HepG2 (cell line): ENCODE measurements at regions not wholly inside any gene's neighbourhood (a gene's known extent, or its start where the extent isn't known, plus 50 kb on each side); places are given as distances from the start of the nearest gene placed in this dataset.
"Not testable (repeated sequence)": the region's sequence is repeated elsewhere in the genome, so short reads cannot be mapped to it uniquely, and the experiment has no call there.

ENCODE experiments used
- ATAC-seq: fragments of 200-7000 bp; cut with Tn5 transposase; 3 replicates; pipeline ENCODE4 v1.9.1; 2020; ENCODE audit warnings: mild to moderate bottlenecking, moderate library complexity
- BruUV-seq: library from RNA; stranded (reverse); fragments of 400-500 nt; replicated peaks from 2 replicates; lab custom pipeline; 2021; lab: Mats Ljungman, UMichigan
- CTCF ChIA-PET: fragments of 300-600 bp; formaldehyde crosslinking; extraction: SDS; loops from one replicate; lab custom pipeline; 2021; ENCODE audit warnings: low total read pairs, inconsistent platforms, low intra/inter-chr PET ratio; lab: Yijun Ruan, JAX
- POLR2A ChIA-PET: fragments of 350-600 bp; sonication (Branson Sonifier 250); formaldehyde crosslinking; loops from one replicate; lab custom pipeline; 2020; ENCODE audit warnings: antibody characterized with exemption, inconsistent platforms; lab: Yijun Ruan, JAX
- DNase-seq: peaks from one replicate; pipeline ENCODE4 v3.0.0-alpha.2; 2015; ENCODE audit warnings: low spot score
- FAIRE-seq: peaks from 3 replicates; lab custom pipeline; 2011; peaks lifted over from hg19 to GRCh38; lab: Jason Lieb, UNC
- H2AFZ ChIP-seq: one replicate; pipeline ENCODE4 v1.6.1; 2011; ENCODE audit warnings: low read length, inconsistent platforms
- H3K27ac ChIP-seq: fragments of 300-600 bp; 3 replicates; pipeline ENCODE4 v1.8.0; 2011; ENCODE audit warnings: mixed run types, mild to moderate bottlenecking, mixed read lengths, low read length, inconsistent platforms; ENCODE audit not compliant: insufficient read depth; ENCODE audit errors: extremely low read length
- H3K27me3 ChIP-seq, 2 experiments: fragments of 200-600 bp in 1 of 2; 2 replicates in 1 of 2; 3 replicates in 1 of 2; pipeline versions ENCODE4 v1.6.0 to v1.8.0; 2011; ENCODE audit warnings: low read length in 2 of 2, mild to moderate bottlenecking in 2 of 2, moderate library complexity in 2 of 2, inconsistent platforms in 1 of 2; ENCODE audit not compliant: insufficient read depth in 2 of 2, control insufficient read depth in 1 of 2
- H3K36me3 ChIP-seq, 2 experiments: fragments of 200-600 bp in 1 of 2; replicated peaks in 1 of 2; 2 replicates in 1 of 2; 3 replicates in 1 of 2; pipeline versions ENCODE4 v1.5.1 to v1.8.0; 2011; ENCODE audit warnings: low read length in 2 of 2, inconsistent platforms in 1 of 2; ENCODE audit not compliant: insufficient read depth in 2 of 2, control insufficient read depth in 1 of 2
- H3K4me1 ChIP-seq: 2 replicates; pipeline ENCODE4 v1.5.1; 2012; ENCODE audit warnings: low read length, inconsistent platforms; ENCODE audit not compliant: insufficient read depth
- H3K4me2 ChIP-seq: 2 replicates; pipeline ENCODE4 v1.6.0; 2011; ENCODE audit warnings: low read depth, low read length, inconsistent platforms
- H3K4me3 ChIP-seq, 3 experiments: fragments of 200-600 bp in 1 of 3; sonication (generic), shearing (Covaris generic) in 1 of 3; replicated peaks in 1 of 3; 2 replicates each; pipeline ENCODE4 v1.5.1; 2011 to 2016; ENCODE audit warnings: low read length in 3 of 3, inconsistent platforms in 2 of 3, low read depth in 2 of 3, mild to moderate bottlenecking in 2 of 3, control low read depth in 1 of 3, mixed read lengths in 1 of 3; ENCODE audit not compliant: insufficient read depth in 1 of 3
- H3K79me2 ChIP-seq: one replicate; pipeline ENCODE4 v1.6.1; 2011; ENCODE audit warnings: low read length, inconsistent platforms; ENCODE audit not compliant: insufficient read depth
- H3K9ac ChIP-seq: 2 replicates; pipeline ENCODE4 v1.6.0; 2011; ENCODE audit warnings: mild to moderate bottlenecking, low read depth, low read length, inconsistent platforms; ENCODE audit not compliant: insufficient read depth
- H3K9me3 ChIP-seq: 2 replicates; pipeline ENCODE4 v1.5.1; 2012; ENCODE audit warnings: mild to moderate bottlenecking, low read length
- H4K20me1 ChIP-seq: 2 replicates; pipeline ENCODE4 v1.6.0; 2011; ENCODE audit warnings: inconsistent platforms, mild to moderate bottlenecking, low read length, moderate library complexity; ENCODE audit not compliant: insufficient read depth
- IRF9 ChIP-seq: sonication (generic); formaldehyde crosslinking; IDR thresholded peaks from 2 replicates; pipeline ENCODE4 v1.8.0; 2022; ENCODE audit warnings: missing genetic modification reagents, mild to moderate bottlenecking, borderline replicate concordance
- MAFK ChIP-seq, 2 experiments: IDR thresholded peaks in 1 of 2; conservative IDR thresholded peaks in 1 of 2; 2 replicates each; pipeline ENCODE4 v1.6.1; 2011; ENCODE audit warnings: improper control_type of control experiment in 2 of 2, low read length in 2 of 2
- RARA ChIP-seq: IDR thresholded peaks from 2 replicates; pipeline ENCODE4 v1.6.1; 2016; ENCODE audit warnings: missing genetic modification reagents, missing compliant biosample characterization
- WGBS: methylation state at CpG from one replicate; pipeline ENCODE4 v1.1.6; 2017; ENCODE audit warnings: low lambda C conversion rate; 5-methylcytosine and 5-hydroxymethylcytosine counted together
- in situ Hi-C: cut with HindIII; loops from 2 replicates; pipeline ENCODE4 v1.10.0; 2017; ENCODE audit warnings: low pct_unique_long_range_greater_than_20kb; ENCODE audit not compliant: extremely low pct_ligation_motif_present
- intact Hi-C: fragments of 100-400 bp; cut with micrococcal nuclease; formaldehyde crosslinking; loops from one replicate; pipeline ENCODE4 v1.10.0; 2022; ENCODE audit not compliant: unreplicated experiment

GRCh38 chr13:31399690-31400089 lies 199.9 kb downstream of the B3GLCT start:
- CTCF ChIA-PET, result no interaction called here
- in situ Hi-C loops, result no loop called here

GRCh38 chr13:31403711-31404110 lies 203.9 kb downstream of the B3GLCT start:
- H3K27me3 ChIP-seq, DNase-seq, ATAC-seq, BruUV-seq, H3K9ac ChIP-seq, H3K4me2 ChIP-seq, POLR2A ChIA-PET, H3K27ac ChIP-seq, H2AFZ ChIP-seq, H3K4me3 ChIP-seq, H3K4me1 ChIP-seq, H3K36me3 ChIP-seq, FAIRE-seq, H3K79me2 ChIP-seq, CTCF ChIA-PET, H4K20me1 ChIP-seq, intact Hi-C loops, in situ Hi-C loops: not testable (repeated sequence)
- peaks cover 13% of the 10 kb centered on the region for H3K9me3 ChIP-seq
- WGBS, result 3% methylated on average over 4 of the region's 4 CpGs

More at GRCh38 chr13:31399690-31400089, 199.9 kb downstream of the B3GLCT start:
- Histone ChIP-seq H3K79me2 (no peaks in the 10 kb centered on the region), H3K9ac (no peak overlapping the region), H3K27ac (no peak overlapping the region), H2AFZ (no peak overlapping the region), H3K36me3 (no peaks in the 10 kb centered on the region), H4K20me1 (no peaks in the 10 kb centered on the region), H3K4me1 (no peaks in the 10 kb centered on the region), H3K4me3 (no peak overlapping the region), H3K4me2 (no peak overlapping the region), H3K27me3 (no peaks in the 10 kb centered on the region), H3K9me3 (peaks cover 13% of the 10 kb centered on the region)
- BruUV-seq, result no TSS peak
- no peak for TF ChIP-seq RARA (CRISPR knock-in tag)
- TF ChIP-seq MAFK (conservative IDR thresholded peaks at IDR 0.05 in 1 of 2, IDR thresholded peaks at IDR 0.05 in 1 of 2; ENCODE audit: low read length in 2 of 2), result no peak
- TF ChIP-seq IRF9 (CRISPR knock-in tag), result no peak
- POLR2A ChIA-PET, result no interaction called here
- intact Hi-C loops, result no loop called here
- no peak for FAIRE-seq
- DNase-seq, result no peak
- ATAC-seq, result no peak
